ENCODE measurements at regions not wholly inside any gene's neighbourhood (a gene's known extent, or its start where the extent isn't known, plus 50 kb on each side); places are given as distances from the start of the nearest gene placed in this dataset.

DNA sequence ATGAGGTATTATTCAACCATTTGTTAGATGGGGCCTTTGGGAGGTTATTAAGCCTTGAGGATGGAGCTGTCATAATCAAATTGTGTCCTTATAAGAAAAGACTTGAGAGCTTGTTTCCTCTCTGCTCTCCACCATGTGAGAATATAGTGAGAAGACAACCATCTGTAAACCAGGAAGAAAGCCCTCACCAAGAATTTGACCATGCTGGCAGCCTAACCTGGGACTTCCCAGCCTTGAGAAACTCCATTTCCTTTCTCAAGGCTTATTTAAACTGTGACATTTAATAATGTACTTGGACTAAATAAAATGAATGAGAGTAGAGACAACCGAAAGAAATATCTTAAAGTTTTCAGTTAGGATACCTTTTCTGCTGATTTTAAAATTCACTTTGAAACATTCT lies 83.7 kb upstream of the GC start:
- Histone ChIP-seq H3K23me2 (ENCODE audit: insufficient read length, low read depth, low read length, poor library complexity, severe bottlenecking) (no peaks in the 10 kb centered on the region), H3K23ac (ENCODE audit: insufficient read length, low read depth, low read length) (no peak overlapping the region), H3K79me2 (ENCODE audit: insufficient read depth, low read length) (no peaks in the 10 kb centered on the region), H3K4me2 (ENCODE audit: insufficient read depth, insufficient read length, low read length) (no peak overlapping the region), H2BK5ac (ENCODE audit: insufficient read length, low read length) (no peak overlapping the region), H3K9ac (ENCODE audit: extremely low read depth, insufficient read length, low read length) (no peak overlapping the region), H3K4ac (ENCODE audit: low read depth, low read length) (no peak overlapping the region), H3K14ac (ENCODE audit: insufficient read depth, low read length) (no peak overlapping the region), H3T11ph (ENCODE audit: low read length) (no peak overlapping the region), H3K27ac (ENCODE audit: insufficient read length, low read depth, low read length) (no peak overlapping the region), H3K27me3 (ENCODE audit: insufficient read depth, low read length) (no peaks in the 10 kb centered on the region), H4K8ac (replicated peaks; ENCODE audit: insufficient read length, low read depth, low read length) (no peak overlapping the region), H4K20me1 (ENCODE audit: control insufficient read depth, insufficient read depth, insufficient read length) (no peaks in the 10 kb centered on the region), H3K4me1 (ENCODE audit: insufficient read depth, low read length) (no peaks in the 10 kb centered on the region), H4K5ac (ENCODE audit: insufficient read length, low read depth, low read length) (no peak overlapping the region), H2BK20ac (ENCODE audit: low read depth, low read length, poor library complexity, severe bottlenecking) (no peak overlapping the region), H2AFZ (ENCODE audit: low read length) (no peak overlapping the region), H4K91ac (ENCODE audit: insufficient read length, low read depth, low read length) (no peak overlapping the region), H3K18ac (ENCODE audit: insufficient read length, low read depth, low read length) (no peak overlapping the region), H2AK5ac (ENCODE audit: insufficient read length, low read length) (no peak overlapping the region), H3K79me1 (ENCODE audit: insufficient read depth, low read depth, low read length, poor library complexity, severe bottlenecking) (no peaks in the 10 kb centered on the region), H3K56ac (ENCODE audit: insufficient read length, low read depth, low read length) (no peak overlapping the region), H2BK15ac (ENCODE audit: low read depth, low read length) (no peak overlapping the region), H2BK12ac (ENCODE audit: insufficient read length, low read depth, low read length) (no peak overlapping the region), H3K9me3 (ENCODE audit: control insufficient read depth, low read depth, low read length) (peaks cover 34% of the 10 kb centered on the region), H2BK120ac (ENCODE audit: low read depth, low read length, poor library complexity, severe bottlenecking) (no peak overlapping the region)
- Mint-ChIP-seq H3K36me3 (ENCODE audit: insufficient read depth in 1 of 3, low read depth in 3 of 3) (peaks cover 28 to 61% (median 45%) of the 10 kb centered on the region in 3 experiments), H3K4me1 (no peaks in the 10 kb centered on the region), H3K27me3 (ENCODE audit: low read depth) (no peaks in the 10 kb centered on the region), H3K9me3 (peaks cover 35 to 53% of the 10 kb centered on the region in 2 experiments), H3K4me3 (no peak overlapping the region), H3K27ac (no peak overlapping the region)
- no peak for DNase-seq
- no CpG with 5 or more reads among the region's 1 CpG for WGBS (ENCODE audit: extremely low coverage, insufficient read length, low lambda C conversion rate)
- no peak for TF ChIP-seq CTCF (conservative IDR thresholded peaks at IDR 0.05)
